ENCODE measurements at regions not wholly inside any gene's neighbourhood (a gene's known extent, or its start where the extent isn't known, plus 50 kb on each side); places are given as distances from the start of the nearest gene placed in this dataset.
A peak's percentile ranks its signal among the peaks of the same experiment; 100 is the strongest.

- no peaks in the 10 kb centered on the region; a peak in 1 of 7 replicates for H3K36me3 Mint-ChIP-seq (ENCODE audit: insufficient read depth in 1 of 3, low read depth in 3 of 3)
- DNase-seq = no peak
Measured at GRCh38 chr6:159631886-159632285, 61.2 kb downstream of the SOD2 start.

More at GRCh38 chr6:159631886-159632285, 61.2 kb downstream of the SOD2 start:
- Histone ChIP-seq H2BK12ac (ENCODE audit: insufficient read length, low read depth, low read length) (no peak overlapping the region), H3K18ac (ENCODE audit: insufficient read length, low read depth, low read length) (no peak overlapping the region), H3K56ac (ENCODE audit: insufficient read length, low read depth, low read length) (no peak overlapping the region), H3K79me2 (ENCODE audit: insufficient read depth, low read length) (no peaks in the 10 kb centered on the region), H4K8ac (replicated peaks; ENCODE audit: insufficient read length, low read depth, low read length) (no peak overlapping the region), H3K79me1 (ENCODE audit: insufficient read depth, low read depth, low read length, poor library complexity, severe bottlenecking) (no peaks in the 10 kb centered on the region), H2AFZ (ENCODE audit: low read length) (no peak overlapping the region), H3K14ac (ENCODE audit: insufficient read depth, low read length) (0 out of 2 replicates have a peak overlapping the region, but pooled peaks have one; percentile 42), H3K27ac (ENCODE audit: insufficient read length, low read depth, low read length) (no peak overlapping the region), H3K4me1 (ENCODE audit: insufficient read depth, low read length) (no peaks in the 10 kb centered on the region; the same call in 1 of the 2 replicates), H3K27me3 (ENCODE audit: insufficient read depth, low read length) (no peaks in the 10 kb centered on the region), H2AK5ac (ENCODE audit: insufficient read length, low read length) (no peak overlapping the region), H4K5ac (ENCODE audit: insufficient read length, low read depth, low read length) (no peak overlapping the region), H2BK20ac (ENCODE audit: low read depth, low read length, poor library complexity, severe bottlenecking) (no peak overlapping the region), H3K23ac (ENCODE audit: insufficient read length, low read depth, low read length) (no peak overlapping the region), H2BK5ac (ENCODE audit: insufficient read length, low read length) (no peak overlapping the region), H3K23me2 (ENCODE audit: insufficient read length, low read depth, low read length, poor library complexity, severe bottlenecking) (no peaks in the 10 kb centered on the region), H4K91ac (ENCODE audit: insufficient read length, low read depth, low read length) (no peak overlapping the region), H3K4ac (ENCODE audit: low read depth, low read length) (no peak overlapping the region), H3T11ph (ENCODE audit: low read length) (no peak overlapping the region), H3K9ac (ENCODE audit: extremely low read depth, insufficient read length, low read length) (no peak overlapping the region), H4K20me1 (ENCODE audit: control insufficient read depth, insufficient read depth, insufficient read length) (no peaks in the 10 kb centered on the region), H3K4me2 (ENCODE audit: insufficient read depth, insufficient read length, low read length) (no peak overlapping the region), H3K9me3 (ENCODE audit: control insufficient read depth, low read depth, low read length) (no peaks in the 10 kb centered on the region), H2BK15ac (ENCODE audit: low read depth, low read length) (no peak overlapping the region), H2BK120ac (ENCODE audit: low read depth, low read length, poor library complexity, severe bottlenecking) (no peak overlapping the region)
- peaks cover 2 to 7% of the 10 kb centered on the region in 2 experiments; a peak in 2 of 5 replicates for H3K9me3 Mint-ChIP-seq
- H3K27ac Mint-ChIP-seq = no peak overlapping the region
- H3K4me3 Mint-ChIP-seq = no peak overlapping the region
- no CpG with 5 or more reads among the region's 5 CpGs for WGBS (ENCODE audit: extremely low coverage, insufficient read length, low lambda C conversion rate)
- H3K27me3 Mint-ChIP-seq (ENCODE audit: low read depth) = no peaks in the 10 kb centered on the region
- peaks cover 0 to 8% of the 10 kb centered on the region in 2 experiments; a peak in 2 of 4 replicates for H3K4me1 Mint-ChIP-seq
- TF ChIP-seq CTCF (conservative IDR thresholded peaks at IDR 0.05) = no peak

Measured in H9 (cell line).